Left renal pelvis (tissue), 4 donors: ENCODE measurements at regions not wholly inside any gene's neighbourhood (a gene's known extent, or its start where the extent isn't known, plus 50 kb on each side); places are given as distances from the start of the nearest gene placed in this dataset.

ENCODE experiments used
- DNase-seq, 4 donors: peaks; one replicate each; pipeline ENCODE4 v3.0.0-alpha.2; 2013; ENCODE audit warnings: low read depth in 4 of 4, low spot score in 3 of 4

- DNase-seq, result no peak
Observed at GRCh38 chr3:22208844-22209243, 457.8 kb upstream of the ZNF385D start.

DNA sequence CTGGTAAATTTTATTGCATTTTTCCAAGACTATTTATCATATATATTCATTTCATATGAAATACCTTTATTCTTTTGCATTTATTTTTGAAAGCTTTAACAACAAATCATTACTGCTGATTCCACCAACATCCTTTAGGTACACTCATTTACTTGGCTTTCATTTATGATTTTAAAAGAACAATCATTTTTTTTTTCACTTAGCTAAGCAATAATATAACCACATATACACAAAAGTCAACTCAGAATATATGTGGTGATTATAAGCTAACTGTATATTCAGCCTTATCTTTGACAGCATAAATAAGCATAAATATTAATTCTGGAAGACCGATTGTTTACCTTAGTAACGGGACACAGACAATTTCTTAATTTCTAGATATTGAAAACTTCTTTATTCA, 458.6 kb upstream of the ZNF385D start:
- DNase-seq, result no peak

GRCh38 chr3:22210693-22211092, 459.7 kb upstream of the ZNF385D start:
- DNase-seq, result no peak

DNA sequence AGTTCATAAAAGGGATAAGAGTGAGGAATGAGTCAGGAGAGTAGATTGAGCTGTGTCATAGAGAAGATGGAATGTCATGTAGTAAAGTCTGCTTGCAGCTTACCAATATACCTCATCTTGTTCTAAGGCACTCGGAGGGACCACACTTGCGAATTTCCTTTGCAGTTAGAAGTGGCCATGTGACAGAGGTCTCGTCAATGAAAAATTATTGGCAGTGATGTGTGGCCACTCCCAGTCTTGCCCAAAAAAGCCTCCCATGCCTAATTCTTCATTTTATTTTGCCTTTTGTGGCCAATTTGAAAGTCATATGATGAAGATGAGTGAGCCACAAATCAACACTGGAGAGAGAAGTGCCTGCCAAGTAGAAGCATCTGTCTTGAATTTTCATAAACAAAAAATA, 465.6 kb upstream of the ZNF385D start:
- DNase-seq, result no peak

DNA sequence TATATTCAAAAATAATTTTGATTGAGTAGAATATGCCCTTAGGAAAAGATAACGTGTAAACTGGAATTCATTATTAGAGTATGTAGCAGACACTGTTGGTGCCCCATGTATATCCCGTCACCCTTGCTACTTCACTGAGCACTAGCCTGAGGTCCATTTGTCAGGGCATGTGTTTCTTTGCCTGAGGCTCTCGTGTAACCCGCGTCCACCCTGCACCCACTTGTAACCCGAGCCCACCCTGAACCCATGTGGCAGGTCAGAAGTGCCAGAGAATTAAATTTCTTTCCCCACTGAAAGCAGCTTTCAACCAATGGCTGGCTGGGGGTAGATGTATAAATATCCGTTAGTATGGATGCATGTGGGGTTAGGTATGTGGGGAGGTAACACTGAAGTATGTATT, 474.2 kb upstream of the ZNF385D start:
- DNase-seq, result no peak

DNA sequence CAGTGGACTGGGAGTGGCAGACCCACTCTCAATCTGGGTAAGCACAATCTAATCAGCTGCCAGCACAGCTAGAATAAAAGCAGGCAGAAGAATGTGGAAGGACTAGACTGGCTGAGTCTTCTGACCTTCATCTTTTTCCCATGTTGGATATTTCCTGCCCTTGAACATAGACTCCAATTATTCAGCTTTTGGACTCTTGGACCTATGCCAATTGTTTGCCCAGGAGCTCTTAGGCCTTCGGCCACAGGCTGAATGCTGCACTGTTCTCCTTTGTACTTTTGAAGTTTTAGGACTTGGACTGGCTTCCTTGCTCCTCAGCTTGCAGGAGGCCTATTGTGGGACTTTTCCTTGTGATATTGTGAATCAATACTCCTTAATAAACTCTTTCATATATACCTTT, 477.7 kb upstream of the ZNF385D start:
- no peak for DNase-seq

DNA sequence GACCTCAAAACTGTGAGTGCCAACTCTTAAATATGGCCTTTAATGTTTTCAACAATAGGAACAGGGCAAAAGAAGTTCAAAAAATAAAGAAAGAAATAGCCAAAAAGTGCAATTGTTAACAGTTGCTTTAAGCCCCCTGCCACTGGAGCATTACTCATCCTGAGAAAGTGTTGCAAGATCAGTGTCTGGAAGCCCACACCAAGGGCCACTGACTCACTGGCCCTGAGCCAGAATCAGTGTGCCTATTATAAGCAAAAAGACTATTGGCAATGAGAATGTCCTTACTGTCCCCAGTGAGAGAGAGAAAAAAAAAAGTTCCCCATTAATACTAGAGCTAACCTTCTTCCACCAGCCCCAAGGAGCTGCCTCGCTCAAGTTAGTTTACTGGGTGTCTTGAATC, 480.1 kb upstream of the ZNF385D start:
- no peak for DNase-seq

GRCh38 chr3:22236490-22237270, 485.7 kb upstream of the ZNF385D start:
- DNase-seq, result no peak

- DNase-seq, result no peak
Observed at GRCh38 chr3:22239011-22239410, 488.0 kb upstream of the ZNF385D start.

DNA sequence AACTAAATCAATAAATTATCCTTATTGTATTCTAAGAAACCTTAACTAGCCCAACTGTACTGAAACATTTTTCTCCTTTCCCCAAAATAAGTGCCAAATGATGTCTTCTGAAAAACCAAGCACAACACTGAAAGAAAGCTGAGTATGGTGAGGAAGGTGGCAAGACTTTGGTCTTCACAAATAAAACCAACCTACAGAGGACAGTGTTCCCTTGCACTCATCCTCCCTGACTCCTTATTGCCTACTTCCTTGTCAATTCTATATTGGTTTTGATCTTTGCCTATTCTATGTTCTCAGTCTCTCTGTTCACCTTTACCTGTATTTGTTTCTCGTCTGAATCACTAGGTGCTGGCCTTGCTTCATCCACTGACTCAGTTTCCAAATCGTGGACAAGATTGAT, 490.1 kb upstream of the ZNF385D start:
- DNase-seq, result no peak

DNA sequence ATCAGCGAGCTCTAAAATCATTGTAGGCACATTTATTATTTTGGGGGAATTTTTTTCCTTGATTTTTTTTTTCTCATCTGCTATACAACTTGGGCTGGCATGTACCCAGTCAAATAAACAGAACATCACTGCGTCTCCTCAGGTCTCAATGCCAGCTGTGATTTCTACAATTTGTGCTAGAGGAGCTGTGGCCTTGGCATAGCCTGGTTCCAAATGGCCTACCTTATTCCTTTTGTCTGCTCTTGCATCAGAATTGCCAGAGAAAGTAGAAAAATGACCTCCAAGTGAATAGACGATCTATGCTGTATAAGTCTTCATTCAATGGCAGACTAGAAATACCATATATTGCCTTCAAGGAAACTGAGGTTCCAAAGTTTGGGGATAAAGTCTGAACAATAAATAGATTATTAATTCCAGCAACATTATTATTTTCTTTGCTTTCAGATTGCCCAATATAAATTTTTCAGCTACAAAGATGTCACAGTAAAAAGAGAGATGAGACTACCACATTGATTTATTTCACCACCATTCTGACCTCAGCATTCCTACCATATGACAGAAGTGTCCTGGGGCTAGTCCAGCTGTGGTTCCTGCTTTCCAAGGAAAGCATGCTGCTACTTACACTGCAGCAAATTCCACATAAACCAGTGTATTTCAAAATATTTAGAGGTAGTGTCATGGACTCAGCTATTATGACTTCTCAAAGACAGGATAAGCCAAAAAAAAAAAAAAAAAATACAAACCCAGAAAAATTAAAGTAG, 493.9 kb upstream of the ZNF385D start:
- no peak for DNase-seq

DNA sequence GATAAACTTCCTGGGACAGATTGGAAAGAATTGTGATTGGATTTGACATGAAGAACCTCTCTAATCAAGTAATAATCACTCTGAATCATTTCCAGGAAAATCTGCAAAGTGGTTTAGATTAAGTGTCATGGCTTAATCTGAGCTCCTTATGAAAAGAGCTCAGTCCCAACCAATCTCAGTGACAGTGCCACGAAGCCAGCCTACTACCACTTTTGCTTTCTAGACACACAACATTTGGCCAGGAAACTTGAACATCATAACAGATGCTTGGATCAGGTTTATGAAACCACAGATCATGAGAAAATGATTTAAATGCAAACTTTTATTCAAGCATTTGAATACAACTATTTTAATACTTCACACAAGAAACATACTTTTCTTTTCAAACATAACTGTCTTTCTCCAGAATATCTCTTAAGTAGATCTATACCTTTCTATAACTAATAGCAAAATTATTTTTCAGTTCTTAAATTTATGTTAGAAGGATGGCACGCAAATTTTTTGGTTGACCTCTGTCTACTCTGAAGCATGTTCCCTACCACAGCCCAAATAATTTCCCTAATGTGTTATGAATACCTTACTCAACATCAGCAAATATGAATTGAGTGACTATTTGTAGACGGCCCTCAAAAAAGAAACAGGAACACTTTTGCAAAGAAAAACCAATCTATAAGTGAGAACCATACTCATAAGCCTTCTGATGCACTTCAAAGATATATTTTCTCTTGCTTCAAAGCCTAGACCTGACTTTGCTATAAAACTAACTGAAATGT, 495.0 kb upstream of the ZNF385D start:
- no peak for DNase-seq

- no peak for DNase-seq
Observed at GRCh38 chr3:22249658-22250057, 498.6 kb upstream of the ZNF385D start.

GRCh38 chr3:22257252-22257651, 506.2 kb upstream of the ZNF385D start:
- no peak for DNase-seq

DNA sequence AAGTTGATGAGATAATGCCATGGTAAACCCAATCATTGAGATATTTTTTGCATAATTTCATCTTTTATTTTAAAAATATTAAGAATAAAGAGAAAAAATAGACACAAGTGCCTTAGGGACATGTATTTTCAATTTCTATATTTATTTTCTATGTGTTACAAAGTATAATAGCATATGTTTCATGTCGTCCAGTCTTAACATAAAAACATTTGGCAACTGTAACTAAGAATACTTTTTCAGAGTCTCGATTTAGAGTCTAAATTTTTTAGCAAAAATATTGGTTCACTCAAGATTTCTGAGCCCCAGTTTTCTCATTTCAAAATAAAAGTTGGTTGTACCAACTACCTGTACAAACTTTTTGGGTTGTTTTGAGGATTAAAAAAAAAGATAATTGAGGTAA, 511.4 kb upstream of the ZNF385D start:
- no peak for DNase-seq

- DNase-seq, result no peak
Observed at GRCh38 chr3:22263042-22263441, 512.0 kb upstream of the ZNF385D start.

DNA sequence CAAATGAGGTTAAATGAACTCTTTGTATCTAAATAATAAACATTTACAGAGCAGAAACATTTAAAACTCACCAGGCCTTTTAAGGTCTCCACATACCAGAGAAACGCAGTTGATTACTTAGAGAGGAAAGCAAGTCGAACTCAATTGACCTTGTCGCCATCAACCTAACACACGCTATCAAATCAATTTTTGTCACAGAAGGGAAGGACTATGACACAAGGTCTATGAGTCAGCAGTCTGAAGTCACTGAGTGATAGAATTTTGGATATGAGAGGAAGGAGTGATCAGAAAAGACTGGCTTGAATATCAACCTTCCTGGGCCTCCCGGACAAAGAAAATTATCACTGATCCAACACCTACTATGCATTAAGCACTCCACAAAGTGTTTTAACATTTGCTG, 514.4 kb upstream of the ZNF385D start:
- no peak for DNase-seq

DNA sequence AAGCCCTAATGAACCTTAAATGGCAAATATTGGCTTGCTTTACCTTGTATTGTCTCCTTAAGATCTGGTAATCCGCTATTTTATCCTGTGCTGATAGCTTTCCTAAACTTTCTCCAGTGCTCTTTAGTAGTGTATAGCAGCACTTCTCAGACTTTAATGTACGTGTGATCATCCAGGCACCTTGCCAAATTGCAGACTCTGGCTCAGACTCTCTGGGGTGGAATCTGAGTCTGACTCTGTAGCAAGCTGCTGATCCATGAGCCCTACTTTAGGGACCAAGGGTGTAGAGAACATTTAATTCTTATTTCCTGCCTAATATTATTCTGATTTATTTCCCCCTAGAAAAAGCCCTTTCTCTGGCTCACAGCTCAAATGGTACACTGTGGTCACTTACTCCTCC, 518.8 kb upstream of the ZNF385D start:
- DNase-seq, result peak in 1 of 4 donors; percentile 2

GRCh38 chr3:22276351-22276750, 525.3 kb upstream of the ZNF385D start:
- DNase-seq, result no peak

DNA sequence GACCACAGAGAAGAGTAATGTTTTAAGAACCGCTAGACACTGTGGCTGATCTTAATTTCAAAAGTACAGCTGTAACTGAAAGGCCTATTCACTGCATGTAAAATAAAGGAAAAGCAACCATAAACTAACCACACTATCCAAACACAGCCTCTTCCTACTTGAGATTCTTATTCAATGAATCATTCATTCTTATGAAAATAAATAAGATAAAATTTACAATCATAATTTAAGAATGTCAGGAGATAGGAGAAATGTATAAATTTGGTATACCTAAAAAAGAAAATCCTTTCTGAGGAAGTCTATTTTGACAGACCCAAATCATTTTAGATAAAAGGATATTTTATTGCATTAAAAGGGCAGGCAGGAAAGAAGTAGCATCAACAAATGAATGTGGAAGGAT, 533.5 kb upstream of the ZNF385D start:
- DNase-seq, result no peak

DNA sequence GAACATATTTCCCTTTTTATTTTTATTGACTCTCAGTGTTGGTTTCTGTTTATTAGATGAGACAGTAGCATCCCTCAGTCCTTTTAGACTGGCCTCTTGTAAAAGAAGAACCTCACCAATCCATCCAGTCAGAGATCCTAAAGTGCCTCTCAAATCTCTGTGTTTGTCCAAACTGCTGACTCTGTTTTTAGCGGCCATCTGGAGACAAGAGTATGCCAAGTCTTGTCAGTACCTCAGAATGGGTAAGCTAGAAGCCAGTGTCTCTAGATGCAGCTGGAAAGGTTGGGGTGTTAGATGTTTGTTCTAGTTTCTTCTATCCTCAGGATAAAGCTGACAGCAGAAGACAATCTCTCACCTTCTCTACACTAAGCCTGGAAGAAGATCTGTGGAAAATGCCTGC, 537.7 kb upstream of the ZNF385D start:
- DNase-seq, result no peak

DNA sequence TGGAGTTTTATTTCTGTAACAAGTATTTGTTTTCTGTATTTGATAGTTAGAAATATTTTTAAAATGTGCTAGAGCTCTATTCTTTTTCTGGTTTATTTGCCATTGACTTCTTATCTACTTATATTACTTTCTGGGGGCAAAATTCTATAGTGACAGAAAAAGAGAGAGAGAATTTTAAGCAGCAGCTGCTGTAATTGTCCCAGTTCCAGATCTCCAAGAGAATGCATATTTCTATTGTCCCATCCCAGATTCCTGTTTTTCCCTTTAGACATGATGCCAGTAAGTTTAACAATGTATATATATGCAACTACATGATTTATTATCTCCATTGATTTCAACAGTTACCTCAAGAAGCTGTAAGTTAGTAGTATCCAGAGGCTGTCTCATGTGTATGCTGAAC, 541.7 kb upstream of the ZNF385D start:
- no peak for DNase-seq
